Dedifferentiated amniotic fluid mesenchymal stem cell (primary cell): ENCODE measurements at regions not wholly inside any gene's neighbourhood (a gene's known extent, or its start where the extent isn't known, plus 50 kb on each side); places are given as distances from the start of the nearest gene placed in this dataset.

Experiments used
- DNase-seq: peaks from one replicate; pipeline ENCODE4 v3.0.0-alpha.2; 2016; ENCODE audit errors: extremely low spot score

DNA sequence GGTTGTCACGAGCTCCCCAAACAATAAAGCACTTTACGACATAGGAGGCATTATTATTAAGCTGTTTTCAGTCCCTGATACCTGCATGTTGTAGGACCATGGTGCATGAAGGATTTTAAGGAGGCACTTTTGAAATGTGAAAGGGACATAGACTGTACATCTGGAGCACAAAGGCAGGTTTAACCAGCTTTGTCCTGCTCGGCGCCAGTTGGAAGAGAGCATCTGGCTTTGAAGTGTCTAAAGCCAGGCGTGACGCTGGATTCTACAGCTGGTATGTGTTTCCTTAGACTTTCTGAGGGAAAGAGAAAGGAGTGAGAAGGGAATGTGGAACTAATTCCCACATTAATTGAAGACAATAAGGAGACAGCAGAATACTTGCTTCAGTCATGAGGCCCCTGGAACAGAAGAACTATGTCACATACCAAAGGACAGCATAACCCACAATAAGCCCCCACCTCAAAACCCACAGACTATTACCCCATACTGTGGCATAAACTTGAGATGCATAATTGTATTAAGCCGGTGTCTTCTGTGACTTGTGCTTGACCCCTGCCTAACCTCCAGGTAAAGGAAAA is 381.0 kb upstream of the MEX3C start:
- no peak for DNase-seq

DNA sequence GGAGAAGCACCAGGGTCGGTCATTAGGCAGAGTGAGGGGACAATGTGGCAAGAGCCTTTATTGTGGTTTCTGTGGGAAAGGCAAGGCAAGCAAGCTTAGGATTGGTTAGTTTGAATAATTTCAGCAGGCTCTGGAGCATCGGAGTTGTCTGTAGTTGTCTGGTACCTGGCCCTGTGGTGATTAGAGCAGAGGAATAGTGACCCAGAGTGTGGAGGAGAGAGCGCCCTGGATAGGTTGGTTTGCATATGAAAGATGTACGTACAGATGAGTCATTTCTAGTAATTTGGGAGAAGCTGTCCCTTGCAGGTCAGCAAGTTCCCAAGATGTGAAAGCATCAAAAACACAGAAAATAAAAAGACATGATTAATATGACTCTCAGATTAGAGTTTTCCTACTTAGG is 383.1 kb upstream of the MEX3C start:
- DNase-seq = no peak

DNA sequence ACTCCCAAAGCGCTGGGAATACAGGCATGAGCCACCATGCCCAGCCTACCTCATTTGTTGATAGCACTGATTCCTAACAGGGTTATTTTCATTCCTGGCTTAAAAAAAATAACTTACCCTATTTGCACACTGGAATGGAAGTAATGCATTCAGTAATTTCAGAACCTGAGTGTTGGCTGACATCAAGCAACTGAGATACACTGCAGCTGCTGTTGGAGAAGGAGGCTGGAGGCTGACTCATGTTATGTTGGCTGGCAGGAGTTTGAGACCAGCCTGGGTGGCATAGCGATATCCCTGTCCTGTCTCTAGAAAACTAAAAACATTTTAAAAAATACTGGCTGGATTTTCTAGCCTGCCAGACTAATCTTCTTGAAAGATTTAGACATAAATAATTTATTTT is 385.1 kb upstream of the MEX3C start:
- no peak for DNase-seq

DNA sequence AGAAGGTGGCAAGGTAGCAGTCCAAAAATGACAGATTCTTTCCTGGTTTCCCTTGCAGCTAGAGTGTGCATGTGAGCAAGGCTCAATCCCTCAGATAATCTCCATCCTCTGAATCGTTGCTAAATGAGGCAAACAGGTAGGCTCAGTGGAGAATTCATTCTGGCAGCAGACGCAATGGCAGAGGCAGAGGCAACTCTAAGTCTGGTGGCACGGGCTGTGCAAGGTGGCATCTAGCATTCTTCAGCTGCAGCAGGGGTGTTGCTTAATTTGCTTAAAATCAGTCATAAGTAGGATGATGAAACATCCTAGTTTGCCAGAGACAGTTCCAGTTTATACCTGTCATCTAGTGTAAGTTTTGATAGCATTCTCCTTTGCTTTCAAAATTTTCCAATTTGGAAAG is 391.1 kb upstream of the MEX3C start:
- no peak for DNase-seq

DNA sequence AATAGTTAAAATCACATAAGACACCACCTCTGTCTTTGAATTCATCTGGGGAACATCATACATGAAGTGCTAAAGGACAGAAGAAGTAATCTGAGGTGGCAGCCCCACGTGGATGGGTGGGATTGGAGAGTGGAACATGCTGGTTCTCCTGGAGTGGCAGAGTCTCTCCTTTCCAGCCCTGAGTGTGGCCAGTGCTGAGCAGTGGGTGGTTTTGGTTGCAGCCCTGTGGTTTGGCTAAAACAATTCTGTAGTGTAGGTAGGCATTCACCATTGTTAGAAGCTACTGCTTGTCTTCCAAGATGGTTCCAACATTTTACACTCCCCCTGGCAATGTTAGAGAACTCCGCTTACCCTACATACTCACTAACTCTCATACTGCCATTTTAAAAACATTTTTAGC is 396.4 kb upstream of the MEX3C start:
- DNase-seq = no peak

DNA sequence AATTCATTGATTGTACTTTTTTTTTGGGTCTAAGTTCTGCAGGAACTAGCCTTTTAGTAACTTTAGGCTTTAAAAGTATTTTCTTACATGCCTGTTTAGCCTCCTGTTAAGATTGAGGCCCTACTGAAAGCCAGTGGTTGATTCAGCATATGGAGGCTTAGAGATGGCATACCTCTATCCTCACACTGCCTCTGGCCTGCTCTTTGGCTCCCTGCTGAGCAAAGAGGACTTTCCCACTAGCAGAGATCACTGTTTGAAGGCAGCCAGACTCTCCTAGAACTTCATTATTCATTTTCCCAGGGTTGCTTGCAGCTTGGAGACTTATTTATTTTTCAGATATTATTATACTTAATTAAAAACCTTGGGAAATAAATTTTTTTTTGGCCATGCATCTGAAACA is 405.6 kb upstream of the MEX3C start:
- DNase-seq = no peak

DNA sequence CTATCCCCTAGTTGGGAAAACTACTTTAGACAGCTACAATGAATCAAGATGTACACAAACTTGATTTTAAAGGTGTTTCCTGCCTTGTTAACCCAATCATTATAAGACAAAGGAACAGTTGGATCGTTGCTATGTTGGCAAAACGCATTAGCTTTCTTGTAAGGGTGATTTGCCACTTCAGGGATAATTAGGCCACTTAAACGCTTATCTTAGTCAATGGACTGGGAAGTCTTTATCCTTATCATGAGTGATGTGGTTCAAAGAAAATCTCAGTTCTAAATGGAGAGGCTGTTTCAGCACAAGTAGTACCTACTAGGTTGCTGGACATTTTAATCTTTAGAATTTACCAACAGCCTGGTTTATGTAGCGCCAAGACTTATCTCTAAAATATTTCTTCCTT is 406.1 kb upstream of the MEX3C start:
- no peak for DNase-seq

DNA sequence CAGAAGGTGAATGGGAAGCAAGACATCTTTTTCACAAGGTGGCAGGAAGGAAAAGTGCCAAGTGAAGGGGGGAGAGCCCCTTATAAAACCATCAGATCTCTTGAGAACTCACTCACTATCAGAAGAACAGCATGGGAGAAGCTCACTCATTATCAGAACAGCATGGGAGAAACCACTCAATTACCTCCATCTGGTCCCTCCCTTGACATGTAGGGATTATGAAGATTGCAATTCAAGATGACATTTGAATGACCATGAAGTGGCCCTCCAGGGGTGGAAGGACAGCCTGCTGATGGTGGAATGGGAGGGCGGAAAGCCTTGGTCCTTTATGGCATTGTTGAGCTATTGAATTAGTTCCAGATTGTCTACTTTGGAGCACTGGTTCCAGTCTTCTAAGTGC is 413.0 kb upstream of the MEX3C start:
- DNase-seq = no peak

DNA sequence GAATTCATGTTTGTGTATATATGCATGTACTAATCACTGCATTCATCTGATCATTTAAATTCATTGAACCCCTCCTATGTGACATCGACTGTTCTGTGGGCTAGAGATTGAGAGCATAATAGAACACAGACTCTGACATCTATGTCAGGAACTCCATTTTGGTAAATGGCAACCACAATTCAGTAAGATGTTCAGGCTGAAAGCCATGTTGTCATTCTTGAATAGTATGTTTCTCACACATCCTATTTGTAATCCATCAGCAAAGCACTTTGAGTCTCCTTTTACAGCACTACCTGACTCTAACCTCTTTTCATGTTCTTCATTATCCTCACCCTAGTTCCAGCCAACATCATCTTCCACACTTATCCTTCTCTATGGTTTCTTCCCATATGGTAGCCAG is 413.8 kb upstream of the MEX3C start:
- DNase-seq = no peak

DNA sequence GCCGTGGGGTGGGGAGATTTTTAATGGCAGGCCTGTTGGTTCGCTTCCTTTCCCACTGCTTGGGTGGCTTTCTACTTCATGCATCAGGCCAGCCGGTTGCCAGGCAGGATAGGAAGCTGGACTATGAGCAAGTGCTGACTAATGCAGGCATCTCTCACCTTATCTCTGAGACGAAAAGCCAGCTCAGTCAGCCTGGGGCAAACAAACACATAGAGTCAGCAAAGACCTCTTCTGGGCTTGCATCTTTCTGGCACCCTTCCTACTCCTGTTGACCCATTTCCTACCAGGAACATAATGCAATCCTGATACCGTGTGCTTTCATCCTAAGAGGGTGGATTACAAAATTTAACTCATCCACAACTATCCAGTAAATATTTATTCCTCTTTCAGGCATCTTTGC is 416.6 kb upstream of the MEX3C start:
- DNase-seq = no peak

DNA sequence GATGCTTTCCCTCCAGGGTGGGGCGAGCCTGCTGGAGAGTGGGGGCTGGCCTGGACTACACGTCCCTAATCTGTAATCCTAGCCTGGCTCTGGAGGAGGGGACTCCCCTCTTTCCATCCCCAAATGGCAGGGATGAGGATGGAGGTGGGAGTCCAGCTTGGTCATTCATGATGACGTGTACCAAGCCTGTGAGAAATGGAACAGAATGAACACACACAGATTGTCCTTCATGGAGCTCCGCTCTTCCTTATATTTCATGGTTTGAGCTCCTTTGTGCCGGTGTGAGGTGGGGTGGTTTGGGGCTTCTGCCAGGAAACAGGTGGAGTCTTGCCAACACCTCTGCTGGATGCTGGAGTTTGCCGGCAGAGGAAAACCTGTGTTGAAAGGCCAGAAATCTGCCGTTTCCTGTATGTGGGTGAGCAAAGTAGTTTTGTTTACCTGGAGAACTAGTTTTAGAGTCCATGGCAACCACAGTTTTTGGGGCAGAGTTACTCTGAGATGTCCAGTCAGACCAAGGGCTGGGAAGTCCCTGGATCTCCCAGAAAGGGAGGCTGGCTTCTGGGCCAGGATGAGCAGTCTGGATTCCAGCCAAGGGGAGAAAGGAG is 417.6 kb upstream of the MEX3C start:
- no peak for DNase-seq

DNA sequence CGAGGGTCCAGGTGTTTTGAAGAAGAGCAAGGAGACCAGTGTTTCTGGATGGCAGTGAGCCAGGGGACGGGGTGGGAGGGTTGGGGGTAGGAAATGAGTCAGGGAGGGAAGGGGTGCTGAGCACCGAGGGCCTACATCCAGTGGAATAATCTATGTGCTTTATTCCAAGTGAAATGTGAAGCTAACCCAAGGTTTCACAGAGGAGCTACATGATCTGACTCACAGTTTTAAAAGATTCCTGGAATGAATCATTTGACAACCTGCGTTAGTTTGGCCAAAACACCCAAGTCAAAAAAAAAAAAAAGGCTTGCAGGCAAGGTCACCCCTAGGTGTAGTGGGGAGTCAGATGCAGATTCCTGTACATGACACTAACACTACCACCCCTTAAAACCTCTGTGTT is 419.7 kb upstream of the MEX3C start:
- DNase-seq = no peak

DNA sequence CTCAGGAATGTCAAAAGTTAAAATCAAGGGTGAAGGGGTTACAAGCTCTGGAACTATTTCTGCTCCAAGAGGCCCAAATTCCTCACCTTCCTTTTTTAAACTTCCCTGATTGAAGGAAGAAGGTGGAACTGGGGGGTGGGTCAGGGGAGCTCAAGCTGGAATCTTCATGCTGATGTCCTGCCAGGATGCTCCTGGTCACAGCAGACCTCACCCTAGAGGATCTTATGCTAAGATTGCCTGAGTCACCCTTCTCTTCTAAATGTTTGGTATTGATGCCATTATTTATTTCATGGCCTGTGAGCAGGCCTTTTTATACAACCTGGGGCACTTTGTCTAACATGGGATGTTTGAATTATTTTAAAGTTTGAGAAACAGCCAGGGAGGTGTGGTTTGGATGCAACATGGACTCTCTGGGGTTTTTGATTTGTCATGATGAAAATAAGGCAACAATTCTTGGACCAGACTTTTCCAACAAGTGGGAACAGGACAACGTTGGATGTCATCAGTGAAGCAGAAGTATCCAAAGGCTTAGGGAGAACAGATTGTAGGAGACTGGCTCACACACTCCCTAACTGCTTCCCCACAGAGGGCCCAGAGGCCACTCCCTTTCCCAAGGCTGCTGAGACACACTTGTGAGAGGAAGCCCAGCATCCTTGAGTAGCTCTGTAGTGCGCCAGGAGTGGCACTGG is 420.2 kb upstream of the MEX3C start:
- no peak for DNase-seq

DNA sequence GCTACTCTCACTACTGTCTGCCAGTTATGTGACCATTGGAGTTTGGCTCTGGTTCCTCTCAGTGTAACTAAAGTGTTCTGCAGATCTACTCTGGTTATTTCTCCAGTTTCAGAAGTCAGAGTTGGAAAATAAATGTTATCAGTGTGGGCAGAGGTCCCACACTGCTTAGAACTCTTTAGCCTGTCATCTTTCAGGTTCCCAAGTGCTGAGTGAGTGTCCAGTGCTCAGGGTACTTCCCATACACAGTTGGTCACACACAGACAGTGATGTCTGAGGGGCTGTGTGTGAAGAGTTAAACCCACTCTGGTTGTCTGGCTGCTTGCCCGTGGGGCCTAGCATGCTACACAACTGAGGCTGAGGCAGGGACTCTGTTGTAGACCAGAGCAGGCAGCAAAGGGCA is 421.8 kb upstream of the MEX3C start:
- no peak for DNase-seq

DNA sequence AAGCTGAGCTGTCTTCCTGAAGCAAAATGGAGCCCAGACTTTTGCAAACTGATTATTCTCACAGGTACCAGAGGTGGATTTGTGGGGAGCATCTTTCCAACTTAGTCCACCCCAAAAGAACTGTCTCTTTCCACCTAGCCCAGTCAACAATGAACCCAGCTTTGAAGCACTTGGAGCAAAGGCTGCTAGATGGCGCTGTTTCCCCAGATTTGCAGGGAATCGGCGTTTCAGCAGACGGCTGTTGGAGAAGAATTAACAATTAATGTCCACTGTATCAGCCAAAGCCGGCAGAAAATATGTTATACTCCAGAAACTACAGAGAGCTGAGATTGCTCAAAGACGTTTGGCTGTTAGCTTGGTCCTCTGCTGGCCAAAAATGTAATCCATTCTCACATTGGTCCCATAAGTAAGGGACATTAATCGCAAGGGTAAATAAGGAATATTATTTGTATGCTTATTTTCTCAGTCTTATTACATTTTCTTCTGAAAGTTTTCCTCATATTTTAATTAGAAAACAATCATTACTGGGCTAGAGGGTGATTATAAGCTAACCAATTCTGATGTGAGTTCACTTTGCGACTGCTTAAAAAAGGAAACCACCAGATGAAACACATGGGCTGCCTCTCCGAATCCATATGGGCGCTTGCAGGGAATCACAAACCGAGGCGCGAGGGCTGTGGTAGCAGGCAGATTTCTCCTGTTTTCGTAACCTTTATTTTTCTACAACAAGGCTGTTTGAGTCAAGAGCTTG is 423.8 kb upstream of the MEX3C start:
- DNase-seq = no peak

DNA sequence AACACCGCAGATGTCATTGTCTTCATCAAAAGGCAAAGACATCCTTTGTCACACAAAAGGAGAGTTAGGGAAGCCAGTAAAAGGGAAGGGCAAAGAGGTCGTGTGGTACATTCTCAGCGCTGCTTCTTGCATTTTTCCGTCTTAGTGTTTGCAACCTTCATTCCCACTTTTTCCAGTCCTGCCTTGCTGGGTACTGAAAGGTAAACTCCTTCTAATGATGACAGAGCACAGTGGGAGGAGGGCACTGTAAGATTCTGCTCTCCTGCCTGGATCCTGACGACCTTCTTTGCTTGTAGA is 424.3 kb upstream of the MEX3C start:
- no peak for DNase-seq

DNA sequence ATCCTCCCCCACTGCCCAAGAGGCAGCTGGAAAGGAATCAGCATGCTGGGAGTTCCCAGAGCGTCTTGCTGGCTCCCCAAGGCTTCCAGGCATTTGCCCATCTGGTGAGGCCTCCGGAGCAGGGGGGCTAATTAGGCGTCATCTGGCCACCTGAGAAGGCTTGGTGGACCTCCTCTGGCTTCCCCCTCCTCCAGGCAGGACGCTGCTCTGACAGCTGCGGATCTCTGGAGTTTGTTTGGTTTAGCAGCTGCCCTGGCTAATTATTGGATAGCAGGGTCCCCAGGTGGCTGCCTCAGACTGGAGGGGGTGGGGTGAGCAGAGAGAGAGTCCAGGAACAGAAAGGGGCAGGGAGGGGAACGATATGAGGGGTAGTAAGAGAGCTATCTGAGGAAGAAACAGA is 425.2 kb upstream of the MEX3C start:
- DNase-seq = no peak

DNA sequence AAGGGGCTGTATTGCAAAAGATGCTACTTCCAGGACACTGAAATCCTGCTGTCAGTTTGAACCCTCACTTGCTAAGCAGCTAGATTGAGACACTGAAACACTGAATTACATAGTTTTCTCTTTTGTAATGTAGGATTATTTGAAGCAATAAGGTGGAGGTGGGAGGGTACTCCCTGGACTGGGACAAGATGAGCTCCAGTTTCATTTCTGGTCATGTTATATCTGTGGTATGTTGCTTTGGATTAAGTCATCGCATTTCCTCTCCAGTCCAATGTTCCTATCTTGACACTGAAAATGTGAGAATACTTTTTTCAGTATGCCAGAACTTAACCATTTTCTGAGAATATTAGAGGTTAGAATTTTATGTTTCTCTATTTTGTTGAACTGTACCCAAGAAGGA is 426.2 kb upstream of the MEX3C start:
- DNase-seq = no peak

DNA sequence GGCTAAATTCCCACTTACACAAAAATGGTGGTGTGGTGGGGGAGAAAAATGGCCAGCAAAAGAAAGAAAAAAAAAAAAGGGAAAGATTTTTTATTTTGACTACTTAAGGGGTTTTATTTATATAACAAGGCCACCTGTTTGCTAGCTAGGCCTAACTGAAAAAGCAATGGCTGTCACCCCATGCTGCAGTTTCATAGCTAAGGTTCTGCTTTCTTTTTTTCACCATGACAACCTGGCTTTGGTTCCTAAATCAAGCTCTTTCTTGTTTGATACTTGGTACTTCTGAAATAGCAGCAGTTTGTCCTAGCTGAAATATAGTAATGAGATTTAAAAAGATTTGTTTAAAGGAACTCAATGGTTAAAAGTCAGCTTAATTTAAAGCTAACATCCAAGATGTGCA is 433.2 kb upstream of the MEX3C start:
- no peak for DNase-seq

DNA sequence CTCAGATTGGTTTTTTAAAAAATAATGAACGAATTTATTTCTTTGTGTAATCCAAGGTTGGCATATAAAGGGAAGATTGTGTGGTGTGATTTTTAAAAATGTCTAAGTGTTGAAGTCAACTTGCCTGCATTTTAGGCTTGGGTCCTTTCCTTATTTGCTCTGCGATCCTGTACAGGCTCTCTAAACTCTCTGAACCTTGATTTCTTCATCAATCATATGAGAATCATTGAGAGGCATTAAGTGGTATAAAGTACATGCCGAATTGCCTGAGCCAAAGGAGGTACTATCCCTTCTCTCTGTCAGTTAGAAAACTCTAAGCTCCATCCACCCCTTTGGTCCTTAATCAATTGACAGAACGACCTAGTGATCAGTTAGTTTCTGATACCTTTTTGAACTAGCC is 440.4 kb upstream of the MEX3C start:
- DNase-seq = no peak

DNA sequence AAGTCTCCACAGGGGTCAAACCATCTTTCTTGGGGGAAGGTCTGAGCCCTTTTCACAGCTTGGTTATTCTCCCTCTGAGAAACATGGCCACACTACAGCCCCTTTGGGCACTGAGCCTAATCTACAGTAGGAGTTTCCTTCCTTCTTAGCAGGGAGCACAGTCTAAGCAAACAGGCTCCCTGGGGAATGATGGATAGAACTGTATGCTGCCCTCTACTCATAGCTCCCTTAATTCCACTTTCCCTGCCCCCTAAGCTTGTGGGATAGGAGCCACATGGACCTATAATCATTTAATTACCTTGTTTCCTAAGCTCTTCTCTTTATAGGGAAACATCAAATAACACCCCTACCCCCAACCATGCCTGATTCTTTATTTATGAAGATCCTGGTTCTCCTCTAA is 442.1 kb upstream of the MEX3C start:
- no peak for DNase-seq

DNA sequence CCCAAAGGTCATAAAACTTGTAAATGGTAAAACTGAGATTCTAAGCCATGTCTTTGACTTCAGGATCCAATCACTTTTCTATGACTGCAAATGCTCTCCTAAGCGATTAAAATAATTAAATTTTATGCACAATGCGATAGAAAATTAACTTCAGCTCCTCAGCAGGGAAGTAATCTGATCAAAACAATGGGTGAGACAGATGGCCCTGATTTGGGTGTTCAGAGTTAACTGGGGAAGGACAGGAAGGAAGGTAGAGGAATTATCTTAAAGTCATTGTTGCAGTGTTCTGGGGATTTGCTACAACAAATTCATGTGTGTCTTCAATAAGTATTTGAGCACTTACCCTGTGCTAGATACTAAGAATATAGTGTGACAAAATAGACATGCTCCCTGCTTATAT is 446.0 kb upstream of the MEX3C start:
- no peak for DNase-seq

DNA sequence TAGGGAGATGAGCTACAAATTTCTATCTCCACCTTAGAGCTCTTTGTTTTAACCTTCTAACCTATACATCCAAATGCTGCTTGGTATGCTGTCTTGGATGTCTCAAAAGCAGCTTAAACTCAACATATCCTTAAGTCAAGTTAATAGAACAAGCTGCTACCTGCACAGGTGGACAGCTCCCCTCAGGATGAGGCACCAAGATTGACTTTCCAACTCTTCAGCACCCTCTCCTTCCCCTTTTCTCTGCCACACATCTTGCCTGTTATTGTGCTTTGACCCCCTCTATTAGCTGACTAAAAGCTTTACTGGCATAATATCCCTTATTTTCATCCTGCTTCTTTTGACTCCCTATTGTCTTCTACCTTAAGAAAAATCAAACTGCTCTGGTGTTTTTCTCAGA is 448.1 kb upstream of the MEX3C start:
- no peak for DNase-seq
